Left cardiac atrium (tissue), 4 donors: ENCODE measurements at regions not wholly inside any gene's neighbourhood (a gene's known extent, or its start where the extent isn't known, plus 50 kb on each side); places are given as distances from the start of the nearest gene placed in this dataset.

Experiments
- ATAC-seq, 2 donors: fragments of 200-7000 bp; cut with Tn5 transposase; one replicate each; pipeline ENCODE4 v1.9.1; 2020; ENCODE audit warnings: mild to moderate bottlenecking in 2 of 2, moderate library complexity in 2 of 2
- DNase-seq: peaks from one replicate; pipeline ENCODE4 v3.0.0-alpha.2; 2020
- intact Hi-C, 2 donors: fragments of 100-400 bp; cut with DNase I; formaldehyde crosslinking; loops; one replicate each; pipeline versions ENCODE4 v1.14.1 to v1.15.1; 2022 to 2023
- donor health status: DM: no; HTN: yes; CAD: no.
- donor health status: DM: no; HTN: yes; CAD: no; lungs with severe emphysema.
- donor health status: DM: yes; HTN: yes; CAD: no.
- donor health status: Dilated cardiomyopathy.

DNA sequence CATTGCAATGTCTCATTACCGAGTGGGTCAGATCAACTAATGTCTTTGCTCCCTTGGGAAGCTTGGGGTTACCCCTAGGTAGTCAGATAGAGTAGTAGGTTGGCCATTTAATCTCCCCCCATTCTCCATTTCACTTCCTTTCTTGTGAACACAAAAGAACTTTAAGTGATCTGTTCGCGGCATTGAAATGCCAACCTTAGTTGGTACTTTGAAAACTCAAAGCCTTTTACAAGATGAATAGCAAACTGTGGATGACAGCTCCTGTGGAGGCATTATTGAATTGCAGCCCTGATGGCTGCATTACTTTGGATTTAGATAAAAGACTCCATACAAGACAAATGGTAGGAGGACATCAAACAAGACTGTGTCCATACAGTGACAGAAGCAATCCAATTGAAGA lies 469.1 kb downstream of the GBA3 start:
- intact Hi-C loops: no loop called here
- no peak for DNase-seq
- no peak for ATAC-seq

DNA sequence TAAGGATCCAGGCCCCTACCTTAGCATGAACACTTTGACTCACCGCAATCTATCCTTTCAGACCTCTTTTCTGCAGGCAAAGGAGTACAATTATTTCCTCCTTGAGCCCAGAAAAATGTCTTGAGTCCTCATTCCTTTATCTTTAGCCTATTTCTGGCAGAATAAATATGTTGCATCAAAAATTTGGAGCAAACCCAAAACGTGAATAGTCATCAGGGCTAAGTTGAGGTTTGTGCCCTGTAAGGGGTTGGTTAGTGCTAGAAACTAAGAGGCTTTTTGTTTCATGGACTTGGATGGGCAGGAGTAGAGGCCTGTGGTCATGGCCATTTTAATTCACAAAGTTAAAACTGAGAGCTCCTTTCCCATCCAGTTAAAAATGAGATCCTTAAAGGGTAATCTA lies 460.3 kb downstream of the GBA3 start:
- DNase-seq (no peak), ATAC-seq (no peak)
- intact Hi-C loops: no loop called here

DNA sequence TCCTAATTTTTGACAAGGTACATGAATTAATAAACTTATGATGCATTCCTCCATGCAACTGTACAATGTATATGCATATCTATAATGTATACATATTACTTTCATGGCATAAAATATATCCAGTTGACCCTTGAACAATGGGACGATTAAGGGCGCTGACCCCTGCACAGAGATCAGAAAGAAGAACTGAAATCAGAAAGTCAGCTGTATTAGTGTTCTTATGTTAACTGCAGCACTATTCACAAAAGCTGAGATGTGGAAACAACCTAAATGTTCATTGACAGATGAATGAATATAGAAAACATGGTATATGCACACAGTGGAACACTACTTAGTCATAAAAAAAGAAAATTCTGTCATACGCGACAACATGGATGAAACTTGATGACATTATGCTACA lies 457.1 kb downstream of the GBA3 start:
- ATAC-seq (no peak), DNase-seq (no peak)
- intact Hi-C loops: no loop called here

DNA sequence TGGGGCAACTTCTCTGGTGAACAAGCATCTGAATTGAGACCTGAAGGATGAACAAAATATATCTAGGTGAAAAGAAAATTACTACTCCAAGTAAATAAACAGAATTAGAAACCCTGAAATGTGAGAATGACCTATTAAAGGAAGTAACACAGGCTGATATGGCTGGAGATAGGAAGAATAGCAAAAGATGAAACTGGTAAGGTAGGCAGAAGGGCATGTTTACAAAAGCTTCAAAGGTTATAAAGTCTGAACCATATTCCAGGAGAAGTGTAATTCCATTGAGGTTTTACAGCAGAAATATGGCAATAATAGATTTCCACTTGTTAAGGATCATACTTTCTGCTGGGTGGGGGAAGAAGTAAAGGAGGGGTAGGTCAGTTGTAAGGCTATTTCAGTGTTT lies 452.0 kb downstream of the GBA3 start:
- ATAC-seq (no peak), DNase-seq (no peak)
- intact Hi-C loops: no loop called here

DNA sequence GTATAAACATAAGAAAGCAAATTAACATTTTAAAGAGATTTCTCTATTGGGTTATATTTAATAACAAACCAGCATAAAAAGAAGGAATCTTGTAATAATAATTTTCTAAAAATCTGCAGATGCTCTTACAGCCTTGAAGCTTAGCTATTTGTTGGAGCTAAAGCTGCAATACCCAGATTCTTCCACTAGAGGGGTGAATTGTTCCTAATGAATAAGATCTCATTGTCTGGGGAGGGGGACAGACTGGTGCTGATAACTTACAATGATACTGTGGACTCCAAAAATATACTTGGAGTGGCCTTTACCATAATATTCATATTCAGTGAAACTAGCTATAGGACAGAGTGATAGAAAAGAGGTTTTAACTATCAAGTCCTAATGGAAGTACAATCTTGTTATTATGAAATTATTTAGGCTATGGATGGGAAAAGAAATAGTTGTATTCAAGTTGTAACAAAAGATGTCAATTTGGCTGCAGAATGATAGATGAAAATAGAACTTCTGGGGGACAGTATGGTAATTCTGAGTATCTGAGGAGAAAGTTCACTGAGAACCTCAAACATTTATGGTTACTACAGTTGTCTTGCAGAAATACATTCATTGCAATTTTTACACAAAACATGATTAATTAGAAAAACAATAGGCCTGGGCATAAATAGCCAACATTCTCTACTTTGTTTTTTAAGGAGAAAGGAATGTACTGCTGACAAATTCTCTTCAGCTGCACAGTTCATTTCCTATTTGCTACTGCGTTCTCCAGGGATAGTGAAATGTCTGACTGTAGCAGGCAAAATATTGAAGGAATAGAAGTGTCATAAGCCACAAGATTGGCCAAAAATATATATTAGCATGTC lies 443.3 kb downstream of the GBA3 start:
- intact Hi-C loops: no loop called here
- ATAC-seq (no peak), DNase-seq (no peak)

DNA sequence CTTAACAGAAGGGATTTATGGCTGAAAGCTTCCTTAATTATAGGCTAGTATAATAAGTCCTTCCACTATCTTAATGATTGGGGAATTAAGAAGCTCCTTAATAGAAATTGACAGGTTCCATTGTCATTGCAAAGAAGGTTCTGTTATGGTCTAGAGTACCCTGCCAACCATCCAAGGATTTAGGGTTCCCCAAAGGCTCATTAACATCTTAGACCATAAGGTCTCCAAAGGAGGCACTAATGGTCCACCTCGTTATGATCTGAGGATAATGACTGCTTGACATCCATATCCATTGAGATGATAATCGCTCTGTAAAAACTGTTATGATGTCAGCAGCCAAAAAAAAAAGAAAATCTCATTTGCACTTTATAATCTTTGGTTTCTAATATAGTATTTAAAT lies 441.6 kb downstream of the GBA3 start:
- ATAC-seq: no peak
- intact Hi-C loops: no loop called here
- no peak for DNase-seq

DNA sequence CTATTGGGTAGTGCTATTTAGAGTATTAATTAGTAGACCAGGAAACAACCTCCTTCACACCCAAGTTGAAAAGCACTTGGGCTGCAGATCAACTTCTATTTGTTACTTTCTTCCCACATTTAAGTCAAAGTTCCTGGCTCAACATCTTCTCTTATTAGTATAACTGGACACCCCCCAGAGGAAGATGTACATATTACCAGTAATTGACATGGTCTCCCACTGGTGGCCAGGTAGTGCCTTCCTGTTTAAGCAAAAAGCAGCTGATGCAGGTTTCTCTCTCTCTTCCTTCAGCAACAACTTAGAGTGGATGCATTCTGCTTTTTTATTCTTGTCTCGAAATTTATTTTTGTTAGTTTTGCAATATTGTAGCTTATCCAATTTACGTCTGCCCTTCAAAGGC lies 438.1 kb downstream of the GBA3 start:
- no peak for ATAC-seq
- intact Hi-C loops: no loop called here

DNA sequence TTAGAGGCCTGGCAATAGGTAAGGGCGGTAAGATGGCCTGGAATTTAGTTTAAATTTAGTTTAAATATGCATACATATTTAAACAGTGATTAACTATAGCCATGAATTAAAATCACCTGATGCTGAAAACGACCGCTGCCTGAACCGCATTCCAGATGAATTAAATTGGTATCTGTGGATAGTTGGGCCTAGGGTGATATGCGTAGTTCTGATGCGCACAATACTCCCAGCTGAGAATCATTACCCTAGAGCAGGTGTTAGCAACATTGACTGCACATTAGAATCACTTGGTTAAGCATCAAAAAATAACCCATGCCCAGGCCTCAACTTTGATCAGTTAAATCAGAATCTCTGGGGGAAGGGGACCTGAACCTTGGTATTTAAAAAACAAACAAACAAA lies 432.4 kb downstream of the GBA3 start:
- intact Hi-C loops: no loop called here
- no peak for DNase-seq
- ATAC-seq: no peak

More for the DNA sequence above, 438.1 kb downstream of the GBA3 start:
- DNase-seq: no peak

DNA sequence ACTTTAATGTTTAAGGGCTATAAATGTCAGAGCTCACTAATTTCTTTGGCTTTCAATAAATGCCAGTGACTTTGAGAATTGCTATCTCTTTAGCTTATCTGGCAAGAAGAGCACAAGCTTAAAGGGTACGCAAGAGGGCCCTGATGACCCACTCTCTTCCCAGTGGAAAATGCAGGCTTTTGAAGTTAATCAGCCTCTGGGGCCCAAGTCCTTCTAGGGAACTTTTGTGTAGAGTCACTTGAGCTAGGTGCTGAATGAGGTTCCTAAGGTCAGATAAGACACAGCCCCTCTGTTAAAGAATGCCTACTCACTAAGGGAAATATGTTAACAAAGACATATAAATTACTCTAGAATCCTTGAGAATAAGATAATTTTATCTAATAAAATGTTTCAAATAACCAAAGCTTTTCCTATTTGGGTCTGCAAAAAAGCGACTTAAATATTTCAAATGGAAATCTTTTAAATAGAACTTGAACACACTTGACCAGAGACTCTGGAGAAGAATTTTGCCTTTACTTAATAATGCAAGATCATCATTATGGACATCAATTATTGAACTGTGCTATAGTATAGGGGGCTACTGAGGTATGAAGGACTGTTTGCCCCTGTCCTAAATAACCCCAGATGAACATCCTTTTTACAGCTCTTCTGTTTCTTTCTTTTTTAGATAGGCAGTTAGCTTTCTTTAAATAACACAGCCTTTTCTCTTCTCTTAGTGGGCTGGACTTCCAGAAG lies 430.1 kb downstream of the GBA3 start:
- intact Hi-C loops: no loop called here
- DNase-seq: no peak

DNA sequence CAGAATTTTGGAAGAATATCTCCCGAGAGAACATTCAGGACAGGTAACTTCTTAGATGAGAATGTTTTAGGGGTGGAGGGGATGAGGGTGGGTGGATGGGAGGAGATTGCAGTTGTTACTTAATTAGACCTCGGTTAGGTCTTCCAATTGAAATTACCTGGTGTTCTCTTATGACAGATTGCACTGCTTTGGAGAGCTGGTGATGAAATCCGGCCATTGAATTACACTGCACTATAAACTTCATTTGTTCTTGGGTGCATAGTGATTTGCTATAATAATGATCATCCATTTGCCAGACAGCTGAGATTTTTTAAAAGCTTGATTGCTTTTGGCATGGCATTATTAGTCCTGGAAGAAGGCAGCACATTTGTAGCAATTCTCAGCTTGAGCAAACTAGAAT lies 427.6 kb downstream of the GBA3 start:
- intact Hi-C loops: no loop called here
- no peak for ATAC-seq
- no peak for DNase-seq

More for the DNA sequence above, 430.1 kb downstream of the GBA3 start:
- ATAC-seq: no peak

DNA sequence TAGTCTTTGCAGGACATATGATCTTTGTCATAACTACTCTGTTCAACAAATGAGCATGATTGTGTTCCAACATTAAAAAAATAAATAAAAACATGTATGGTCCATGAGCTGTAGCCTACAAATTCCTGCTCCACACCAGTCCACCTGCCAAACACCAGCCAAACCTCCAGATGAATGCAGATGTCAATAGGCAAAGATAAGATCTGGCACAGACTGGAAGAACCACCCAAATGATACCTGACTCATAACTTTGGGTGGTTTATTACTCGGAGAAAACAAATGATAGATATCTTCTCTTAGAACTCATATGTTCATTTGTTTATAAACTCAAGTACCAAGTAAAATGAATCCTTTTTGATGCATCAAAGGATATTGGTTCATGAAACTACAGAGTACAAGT lies 425.1 kb downstream of the GBA3 start:
- ATAC-seq (no peak), DNase-seq (no peak)
- intact Hi-C loops: no loop called here

DNA sequence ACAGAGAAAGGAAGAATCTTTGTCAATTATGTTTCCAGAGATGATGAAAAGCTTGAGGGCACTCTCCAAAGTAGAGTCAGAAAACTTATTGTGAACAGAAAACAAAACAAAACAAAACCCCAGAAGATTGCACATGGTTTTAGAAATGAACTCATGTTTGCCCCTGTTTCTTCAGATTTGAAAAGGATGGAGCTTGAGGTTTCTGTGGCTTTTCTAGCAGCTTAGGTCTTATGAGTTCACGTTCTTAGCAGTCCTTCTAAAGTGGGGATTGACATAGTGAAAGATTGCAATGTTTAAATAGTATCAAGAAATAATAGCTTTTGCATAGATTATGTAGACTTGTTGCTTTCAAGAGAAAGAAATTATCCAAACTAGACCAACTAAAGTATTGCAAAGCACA lies 421.8 kb downstream of the GBA3 start:
- intact Hi-C loops: no loop called here
- DNase-seq (no peak), ATAC-seq (no peak)

DNA sequence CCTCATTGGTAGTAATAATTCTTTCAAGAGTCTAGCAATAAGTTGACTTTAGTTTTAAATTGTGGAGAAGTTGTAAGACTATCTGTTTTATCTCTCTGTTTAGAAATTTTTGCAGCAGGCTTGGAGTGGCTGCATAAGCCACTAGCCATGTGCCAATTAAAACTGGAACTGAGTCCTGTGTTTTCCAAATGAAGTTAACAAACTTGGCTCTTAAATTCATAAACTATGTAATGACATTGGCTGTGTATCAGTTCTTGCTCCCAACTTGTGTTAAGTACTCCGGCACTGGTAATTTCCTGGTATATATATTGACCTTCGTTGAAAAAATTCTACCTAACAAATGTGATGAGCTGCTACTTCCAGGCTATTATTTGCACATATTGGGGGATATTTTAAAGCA lies 420.4 kb downstream of the GBA3 start:
- peak in 1 of 2 donors; percentile 74 for ATAC-seq
- intact Hi-C loops: no loop called here
- no peak for DNase-seq

DNA sequence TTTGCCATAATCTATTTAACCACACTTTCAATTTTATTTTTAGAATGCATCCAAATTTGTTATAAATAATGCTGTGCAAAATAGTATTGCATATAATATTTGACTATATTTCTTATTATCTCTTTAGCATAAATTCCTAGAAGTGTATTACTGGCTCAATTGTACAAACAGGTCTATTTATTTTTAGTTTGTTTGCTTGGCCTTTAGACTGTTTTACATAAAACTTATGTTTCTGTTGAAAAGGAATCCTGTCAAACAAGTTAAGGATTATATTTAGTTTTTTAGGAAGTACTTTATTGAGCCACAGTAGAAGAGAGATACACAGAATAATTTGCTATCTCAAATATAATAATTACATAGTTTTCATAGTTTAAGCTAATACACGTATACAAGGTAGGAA lies 413.8 kb downstream of the GBA3 start:
- intact Hi-C loops: no loop called here
- no peak for ATAC-seq
- DNase-seq: no peak

DNA sequence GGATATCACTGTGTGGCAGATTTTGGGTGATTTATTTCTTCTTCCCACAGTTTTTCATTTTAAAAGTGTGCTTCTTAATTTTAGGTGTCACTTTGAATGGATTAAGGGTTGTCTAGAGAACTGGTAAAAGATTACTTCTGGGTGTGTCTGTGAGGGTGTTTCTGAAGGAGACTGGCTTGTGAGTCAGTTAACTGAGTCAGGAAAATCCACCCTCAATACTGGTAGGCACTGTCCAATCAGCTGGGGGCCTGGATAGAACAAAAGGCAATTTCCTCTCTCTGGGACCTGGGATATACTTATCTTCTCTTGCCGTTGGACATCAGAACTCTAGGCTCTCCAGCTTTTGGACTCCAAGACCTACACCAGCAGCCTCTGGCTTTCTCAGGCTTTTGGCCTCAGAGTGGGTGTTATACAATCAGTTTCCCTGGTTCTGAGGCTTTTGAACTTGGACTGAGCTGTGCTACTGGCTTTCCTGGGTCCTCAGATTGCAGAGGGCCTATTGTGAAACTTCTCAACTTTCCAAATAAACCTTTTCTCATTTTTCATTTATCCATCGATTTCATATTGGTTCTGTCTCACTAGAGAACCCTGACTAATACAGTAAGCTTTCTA lies 413.1 kb downstream of the GBA3 start:
- peak in 1 of 2 donors; percentile 61 for ATAC-seq
- DNase-seq: no peak
- intact Hi-C loops: no loop called here

DNA sequence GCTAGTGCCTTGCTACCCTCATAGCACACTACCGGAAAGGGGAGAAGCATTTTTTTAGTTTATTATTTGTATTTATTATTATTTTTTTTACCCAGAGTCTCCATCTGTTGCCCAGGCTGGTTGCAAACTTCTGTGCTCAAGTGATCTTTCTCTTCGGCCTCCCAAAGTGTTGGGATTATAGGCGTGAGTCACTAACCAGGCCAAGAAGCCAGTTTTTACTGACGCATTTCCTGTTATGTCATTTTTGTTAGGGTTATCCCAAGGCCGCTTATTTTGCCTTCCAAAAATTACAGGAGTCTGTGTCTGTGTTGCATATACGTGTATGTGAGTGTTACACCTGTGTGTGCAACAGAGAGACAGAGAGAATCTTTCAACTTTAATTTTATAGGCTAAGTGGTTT lies 404.5 kb downstream of the GBA3 start:
- no peak for ATAC-seq
- no peak for DNase-seq
- intact Hi-C loops: no loop called here

DNA sequence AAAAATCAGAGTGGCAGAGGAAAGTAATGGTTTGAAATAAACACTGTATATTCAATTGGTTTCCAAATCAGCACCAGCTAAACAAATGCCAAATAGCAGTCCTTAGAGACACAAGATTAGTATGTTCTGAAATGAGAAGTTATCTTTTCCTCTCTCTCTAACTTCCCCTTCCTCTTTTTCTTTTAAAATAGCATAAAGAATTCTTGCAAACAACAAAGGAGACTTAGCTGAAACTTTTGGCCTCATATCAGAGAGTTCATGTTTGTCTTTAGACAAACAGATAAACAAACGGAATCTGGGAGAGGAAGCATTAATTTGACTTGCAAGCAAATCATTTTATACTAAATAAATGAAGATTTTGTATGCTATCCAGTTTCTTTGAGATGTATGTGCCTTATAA lies 399.0 kb downstream of the GBA3 start:
- ATAC-seq (no peak), DNase-seq (no peak)
- intact Hi-C loops: no loop called here

DNA sequence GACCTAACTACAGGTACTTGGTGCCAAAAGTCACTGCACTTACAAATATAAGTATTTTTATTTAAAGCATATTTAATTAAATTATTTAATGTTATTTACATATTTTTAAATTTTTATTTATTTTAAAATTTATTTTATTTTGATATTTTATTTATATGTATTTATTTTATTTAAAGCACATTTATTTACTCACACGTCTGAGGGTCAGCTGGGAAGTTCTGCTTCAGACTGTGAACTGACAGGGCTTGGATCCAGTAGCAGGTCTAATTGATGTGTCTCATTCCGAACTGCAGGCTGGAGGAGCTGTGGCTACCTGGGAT lies 392.5 kb downstream of the GBA3 start:
- intact Hi-C loops: no loop called here
- ATAC-seq (no peak), DNase-seq (no peak)

DNA sequence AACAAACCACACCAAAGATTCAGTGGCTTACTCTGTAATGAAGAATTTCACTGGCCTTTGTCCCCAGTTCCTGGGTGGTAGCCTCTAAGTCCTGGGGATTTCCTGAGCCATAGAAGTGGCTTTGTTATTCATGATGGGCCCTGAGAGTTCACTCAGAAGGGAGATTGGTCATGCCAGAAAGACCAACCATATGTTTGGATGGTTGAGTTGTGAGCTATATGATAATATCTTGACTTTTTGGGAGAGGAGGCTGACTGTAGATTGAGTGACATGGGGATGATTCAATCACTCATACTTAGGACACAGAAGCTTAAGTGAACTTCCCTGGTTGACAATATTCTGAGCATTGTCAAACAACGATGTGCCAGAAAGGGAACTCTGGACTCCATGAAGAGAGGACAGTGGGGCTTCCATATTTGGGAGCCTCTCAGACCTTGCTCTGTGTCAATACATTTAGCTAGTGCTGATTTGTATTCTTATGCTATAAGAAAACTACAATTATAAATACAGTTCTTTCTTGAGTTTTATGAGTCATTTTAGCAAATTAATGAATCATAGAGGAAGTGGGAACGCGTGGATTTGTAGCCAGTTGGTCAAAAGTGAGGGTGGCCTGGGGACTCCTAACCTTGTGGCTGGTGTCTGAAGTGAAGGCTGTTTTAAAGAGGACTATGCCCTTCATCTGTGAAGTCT lies 392.0 kb downstream of the GBA3 start:
- no peak for ATAC-seq
- DNase-seq: no peak
- intact Hi-C loops: loop anchor here (5.0 kb wide), 1 partner anchor 187 kb away; no protein-coding TSS in a partner anchor

DNA sequence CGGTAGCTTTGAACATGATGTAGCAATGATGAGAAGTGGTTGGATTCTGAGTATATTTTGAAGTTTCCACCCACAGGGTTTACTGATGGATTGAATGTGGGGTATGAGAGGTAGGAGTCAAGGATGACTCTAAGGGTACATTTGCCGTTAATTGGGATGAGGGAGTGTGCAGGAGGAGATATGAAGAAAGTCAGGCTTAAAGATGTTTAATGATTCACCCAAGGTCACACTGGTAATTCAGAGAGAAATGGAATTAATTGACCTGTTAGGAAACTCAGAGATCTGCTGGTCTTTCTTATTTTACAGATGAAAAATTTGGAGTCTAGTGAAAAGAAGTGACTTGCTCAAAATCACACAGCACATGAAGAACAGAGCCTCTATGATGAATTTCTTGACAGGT lies 390.7 kb downstream of the GBA3 start:
- ATAC-seq: no peak
- intact Hi-C loops: loop anchor here (5.0 kb wide), 1 partner anchor 186 kb away; no protein-coding TSS in a partner anchor
- no peak for DNase-seq
